Epithelial cell of esophagus (primary cell): ENCODE measurements at regions not wholly inside any gene's neighbourhood (a gene's known extent, or its start where the extent isn't known, plus 50 kb on each side); places are given as distances from the start of the nearest gene placed in this dataset.
A peak's percentile ranks its signal among the peaks of the same experiment; 100 is the strongest.

Source experiments
- DNase-seq: peaks from one replicate; pipeline ENCODE4 v3.0.0; 2010; ENCODE audit warnings: low read depth
- H3K4me3 ChIP-seq: 2 replicates; pipeline ENCODE4 v1.5.1; 2011; ENCODE audit warnings: mild to moderate bottlenecking, low read length, control low read depth
- TF ChIP-seq, protein P1 (sequence below): IDR thresholded peaks from 2 replicates; pipeline ENCODE4 v1.5.1; 2011; ENCODE audit warnings: low read depth, mild to moderate bottlenecking, low read length, control low read depth, inconsistent platforms; ENCODE audit not compliant: insufficient read depth; ENCODE audit errors: missing control alignments

DNA sequence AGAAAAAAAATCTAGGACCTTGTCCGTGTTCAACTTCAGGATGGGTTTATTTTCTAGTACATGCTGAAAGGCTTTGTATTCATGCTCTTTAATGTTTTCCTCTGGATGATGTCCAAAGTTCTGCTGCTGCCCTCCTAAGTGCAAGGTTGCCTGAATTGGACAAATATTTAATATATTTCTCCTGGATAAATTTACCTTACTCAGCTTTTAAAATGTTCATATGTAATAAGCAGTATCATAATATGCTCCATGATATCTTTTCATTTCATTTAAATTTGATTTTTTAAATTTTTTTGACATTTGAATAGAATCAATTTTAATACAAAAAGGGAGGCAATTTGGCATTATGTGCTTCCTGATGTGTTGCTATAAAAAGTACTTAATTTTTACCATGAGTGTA is 95.9 kb upstream of the SLC25A13 start:
- no peak for DNase-seq
- no peak overlapping the region for H3K4me3 ChIP-seq
- TF ChIP-seq, protein P1, sequence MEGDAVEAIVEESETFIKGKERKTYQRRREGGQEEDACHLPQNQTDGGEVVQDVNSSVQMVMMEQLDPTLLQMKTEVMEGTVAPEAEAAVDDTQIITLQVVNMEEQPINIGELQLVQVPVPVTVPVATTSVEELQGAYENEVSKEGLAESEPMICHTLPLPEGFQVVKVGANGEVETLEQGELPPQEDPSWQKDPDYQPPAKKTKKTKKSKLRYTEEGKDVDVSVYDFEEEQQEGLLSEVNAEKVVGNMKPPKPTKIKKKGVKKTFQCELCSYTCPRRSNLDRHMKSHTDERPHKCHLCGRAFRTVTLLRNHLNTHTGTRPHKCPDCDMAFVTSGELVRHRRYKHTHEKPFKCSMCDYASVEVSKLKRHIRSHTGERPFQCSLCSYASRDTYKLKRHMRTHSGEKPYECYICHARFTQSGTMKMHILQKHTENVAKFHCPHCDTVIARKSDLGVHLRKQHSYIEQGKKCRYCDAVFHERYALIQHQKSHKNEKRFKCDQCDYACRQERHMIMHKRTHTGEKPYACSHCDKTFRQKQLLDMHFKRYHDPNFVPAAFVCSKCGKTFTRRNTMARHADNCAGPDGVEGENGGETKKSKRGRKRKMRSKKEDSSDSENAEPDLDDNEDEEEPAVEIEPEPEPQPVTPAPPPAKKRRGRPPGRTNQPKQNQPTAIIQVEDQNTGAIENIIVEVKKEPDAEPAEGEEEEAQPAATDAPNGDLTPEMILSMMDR: no peak

DNA sequence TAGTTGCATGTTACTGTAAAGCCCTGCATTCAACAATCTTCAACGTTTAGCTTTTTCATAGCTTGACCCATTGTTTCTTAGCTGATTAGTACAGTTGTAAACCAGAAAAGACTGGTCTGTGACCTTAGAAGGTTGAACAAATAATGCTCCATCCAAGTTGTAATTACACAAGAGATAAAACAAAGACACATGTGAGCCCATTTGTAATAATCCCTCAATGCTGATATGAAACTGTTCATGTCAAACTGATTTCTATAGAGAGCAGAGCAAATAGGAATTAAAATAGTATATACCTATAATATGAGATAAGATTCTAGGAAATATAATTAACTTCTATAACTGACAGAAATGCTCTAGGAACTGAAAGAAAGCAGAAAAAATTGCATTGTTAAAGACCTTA is 94.7 kb upstream of the SLC25A13 start:
- TF ChIP-seq, protein P1: no peak
- no peak overlapping the region for H3K4me3 ChIP-seq
- no peak for DNase-seq

DNA sequence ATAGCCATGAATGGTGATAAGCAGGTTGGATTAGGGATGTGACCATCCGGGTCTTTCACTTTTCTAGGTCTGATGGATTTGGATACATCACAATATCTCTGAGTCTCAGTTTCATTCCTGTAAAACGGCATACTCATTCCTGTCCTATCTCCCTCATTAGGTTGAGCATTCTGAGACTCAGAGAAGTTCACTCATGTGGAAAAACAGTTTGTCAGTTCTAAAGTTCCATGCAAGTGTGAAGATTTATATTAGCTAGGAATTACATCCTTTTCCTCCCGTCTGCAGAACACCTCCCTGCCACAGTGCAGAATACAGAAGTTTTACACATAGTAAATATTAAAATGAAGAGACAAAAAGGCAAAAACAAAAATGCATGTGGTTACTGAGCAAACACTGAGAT is 94.2 kb upstream of the SLC25A13 start:
- TF ChIP-seq, protein P1: no peak
- no peak overlapping the region for H3K4me3 ChIP-seq
- DNase-seq: no peak

DNA sequence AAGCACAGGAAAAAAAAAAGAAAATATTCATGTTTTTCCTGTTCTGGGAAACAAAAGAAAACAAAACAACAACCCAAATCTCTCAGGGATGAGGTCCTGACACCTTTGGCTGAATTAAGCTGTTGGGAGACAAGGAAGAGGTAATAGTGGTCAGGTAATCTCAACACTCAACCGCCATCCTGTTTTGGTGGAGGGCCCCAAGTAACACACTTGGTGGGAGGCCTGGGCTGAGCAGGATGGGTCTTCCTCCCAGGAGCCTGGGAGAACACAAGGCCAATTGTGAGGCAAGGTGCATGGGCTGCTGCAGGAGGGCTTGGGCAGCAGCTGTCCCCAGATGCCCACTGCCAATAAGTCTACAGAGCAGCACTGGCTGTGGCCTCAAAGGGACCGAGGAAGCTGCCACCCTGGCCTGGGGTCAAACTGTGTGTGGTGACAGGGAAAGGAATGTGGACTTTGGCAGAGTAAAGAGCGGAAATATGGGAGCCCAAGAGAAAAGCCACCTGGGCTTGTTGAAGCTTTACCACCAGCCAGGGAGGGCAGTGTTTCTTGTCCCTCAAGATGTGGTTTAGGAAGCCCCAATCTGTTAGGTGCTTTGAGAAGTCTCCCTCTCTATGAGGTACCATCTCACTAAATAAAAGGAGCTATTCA is 93.5 kb upstream of the SLC25A13 start:
- no peak for DNase-seq
- TF ChIP-seq, protein P1: no peak
- H3K4me3 ChIP-seq: no peak overlapping the region

DNA sequence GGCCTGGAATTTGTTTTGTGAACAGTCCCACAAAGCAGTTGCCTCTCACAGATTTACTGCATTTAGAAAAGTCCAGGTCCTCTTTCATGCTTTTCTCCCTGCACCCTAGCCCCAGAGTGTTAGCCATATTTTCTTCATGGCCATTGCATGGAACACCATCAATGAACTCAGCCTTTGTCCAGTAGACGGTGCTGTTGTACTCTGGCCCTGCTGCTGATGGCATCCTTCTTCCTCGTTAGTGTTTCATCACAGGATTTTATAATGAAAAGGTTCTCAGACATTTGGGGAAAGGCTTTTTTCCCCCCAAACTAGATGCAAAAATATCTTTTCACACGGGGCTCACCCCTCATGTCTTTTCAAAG is 93.0 kb upstream of the SLC25A13 start:
- peak; percentile 73 for DNase-seq
- no peak overlapping the region for H3K4me3 ChIP-seq
- TF ChIP-seq, protein P1: peak; percentile 100

DNA sequence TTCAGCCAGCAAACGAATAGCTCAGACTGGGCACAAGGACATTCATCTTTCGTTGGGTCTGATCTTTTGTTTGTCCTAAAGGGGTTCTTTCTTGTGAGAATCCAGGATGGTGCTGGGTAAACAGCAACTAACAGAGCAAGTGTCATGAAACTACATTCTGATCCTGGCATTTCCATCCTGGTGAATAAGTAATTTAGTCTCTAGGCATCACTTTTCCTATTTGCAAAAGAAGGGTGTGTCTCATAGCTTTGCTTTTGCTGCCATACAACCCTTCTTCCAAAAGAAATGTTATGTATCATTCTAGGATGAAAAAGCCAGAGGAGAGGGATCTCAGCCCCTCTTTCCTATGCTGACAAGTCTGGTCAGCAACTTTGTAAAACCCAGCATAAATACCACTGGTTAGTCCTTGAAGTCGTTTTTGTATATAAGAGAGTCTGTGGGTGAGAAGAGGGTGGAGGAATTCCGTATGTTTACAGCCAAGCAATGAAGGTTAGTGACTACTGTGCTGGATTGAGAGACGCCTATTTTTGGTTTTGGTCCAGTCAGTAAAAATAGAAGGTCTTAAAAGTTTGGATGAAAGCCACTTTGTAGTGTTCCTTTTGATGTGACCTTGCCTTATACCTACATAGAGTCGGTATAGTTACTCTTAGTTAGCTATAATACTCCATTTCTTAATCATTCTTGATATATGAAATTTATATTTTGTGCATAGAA is 88.4 kb upstream of the SLC25A13 start:
- TF ChIP-seq, protein P1: no peak
- no peak overlapping the region for H3K4me3 ChIP-seq
- no peak for DNase-seq

DNA sequence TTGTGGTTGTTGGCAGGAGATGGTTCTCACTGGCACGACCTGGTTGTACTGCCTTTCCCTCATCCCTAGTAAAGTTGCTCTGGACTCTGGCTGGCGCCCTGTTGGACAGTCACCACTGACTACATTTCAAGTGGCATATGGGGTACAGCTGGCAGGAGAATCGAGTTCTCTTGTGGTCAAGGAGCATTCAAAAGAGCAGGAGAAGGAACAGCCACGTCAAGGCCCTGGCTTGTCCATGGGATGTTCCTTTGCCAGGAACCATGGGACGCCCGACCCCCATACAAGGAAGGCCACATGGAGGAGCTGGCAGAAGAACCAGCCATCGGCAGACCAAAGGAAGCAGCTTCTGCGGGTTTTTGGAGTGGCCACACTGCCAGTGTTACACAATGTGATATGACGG is 87.0 kb upstream of the SLC25A13 start:
- H3K4me3 ChIP-seq: no peak overlapping the region
- no peak for DNase-seq
- TF ChIP-seq, protein P1: no peak
